Ascending aorta (tissue), 2 donors: ENCODE measurements at regions not wholly inside any gene's neighbourhood (a gene's known extent, or its start where the extent isn't known, plus 50 kb on each side); places are given as distances from the start of the nearest gene placed in this dataset.

Experiments used
- DNase-seq, 2 donors: peaks; one replicate each; pipeline ENCODE4 v3.0.0-alpha.2; 2019; ENCODE audit warnings: low spot score in 2 of 2
- H3K27ac ChIP-seq, 2 donors: fragments of 200-600 bp; sonication (generic); one replicate each; pipeline ENCODE4 v1.5.1; 2016 to 2017; ENCODE audit warnings: mild to moderate bottlenecking in 1 of 2
- H3K27me3 ChIP-seq: fragments of 200-600 bp; sonication (generic); one replicate; pipeline ENCODE4 v1.5.1; 2017
- H3K36me3 ChIP-seq, 2 donors: fragments of 200-600 bp; sonication (generic); one replicate each; pipeline ENCODE4 v1.5.1; 2016
- H3K4me1 ChIP-seq, 2 donors: fragments of 200-600 bp; sonication (generic); one replicate each; pipeline ENCODE4 v1.5.1; 2016 to 2017; ENCODE audit warnings: mild to moderate bottlenecking in 1 of 2
- H3K4me3 ChIP-seq, 2 donors: fragments of 200-600 bp; sonication (generic); one replicate each; pipeline ENCODE4 v1.5.1; 2016 to 2017; ENCODE audit warnings: mild to moderate bottlenecking in 1 of 2
- H3K9me3 ChIP-seq, 2 donors: fragments of 200-600 bp; sonication (generic); one replicate each; pipeline ENCODE4 v1.5.1; 2016
- intact Hi-C: fragments of 100-400 bp; cut with DNase I; formaldehyde crosslinking; loops from one replicate; pipeline ENCODE4 v1.15.1; 2023
- TF ChIP-seq, protein P1 (sequence below), 3 experiments: fragments of 200-600 bp in 2 of 3; fragments of 450-650 bp in 1 of 3; sonication (generic) in 2 of 3; IDR thresholded peaks; one replicate each; pipeline ENCODE4 v1.5.1; 2016 to 2019; ENCODE audit warnings: antibody characterized with exemption in 3 of 3, mild to moderate bottlenecking in 1 of 3, moderate library complexity in 1 of 3

DNA sequence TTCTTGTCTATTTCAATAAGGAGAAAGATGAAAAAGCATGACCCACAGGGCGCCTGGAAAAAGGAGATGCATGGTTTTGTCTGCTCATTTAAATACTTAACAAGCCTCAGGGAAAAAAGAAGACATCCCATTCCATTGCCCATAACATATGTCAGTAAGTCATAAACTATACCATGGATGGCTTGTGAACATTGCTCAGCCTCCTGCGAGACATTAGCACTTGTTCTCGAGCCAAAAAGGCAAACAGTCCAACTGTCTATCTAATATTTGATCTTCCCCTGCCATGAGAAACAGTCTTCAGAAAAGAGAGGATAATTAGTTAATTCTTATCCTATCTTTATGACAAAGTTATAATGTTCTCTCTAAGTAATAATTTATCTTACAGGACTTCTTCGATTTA, 527.4 kb downstream of the HACE1 start:
- TF ChIP-seq, protein P1, sequence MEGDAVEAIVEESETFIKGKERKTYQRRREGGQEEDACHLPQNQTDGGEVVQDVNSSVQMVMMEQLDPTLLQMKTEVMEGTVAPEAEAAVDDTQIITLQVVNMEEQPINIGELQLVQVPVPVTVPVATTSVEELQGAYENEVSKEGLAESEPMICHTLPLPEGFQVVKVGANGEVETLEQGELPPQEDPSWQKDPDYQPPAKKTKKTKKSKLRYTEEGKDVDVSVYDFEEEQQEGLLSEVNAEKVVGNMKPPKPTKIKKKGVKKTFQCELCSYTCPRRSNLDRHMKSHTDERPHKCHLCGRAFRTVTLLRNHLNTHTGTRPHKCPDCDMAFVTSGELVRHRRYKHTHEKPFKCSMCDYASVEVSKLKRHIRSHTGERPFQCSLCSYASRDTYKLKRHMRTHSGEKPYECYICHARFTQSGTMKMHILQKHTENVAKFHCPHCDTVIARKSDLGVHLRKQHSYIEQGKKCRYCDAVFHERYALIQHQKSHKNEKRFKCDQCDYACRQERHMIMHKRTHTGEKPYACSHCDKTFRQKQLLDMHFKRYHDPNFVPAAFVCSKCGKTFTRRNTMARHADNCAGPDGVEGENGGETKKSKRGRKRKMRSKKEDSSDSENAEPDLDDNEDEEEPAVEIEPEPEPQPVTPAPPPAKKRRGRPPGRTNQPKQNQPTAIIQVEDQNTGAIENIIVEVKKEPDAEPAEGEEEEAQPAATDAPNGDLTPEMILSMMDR (IDR thresholded peaks at IDR 0.05): no peak
- intact Hi-C loops: loop anchor here (10.0 kb wide), 1 partner anchor 192 kb away; no protein-coding TSS in a partner anchor
- Histone ChIP-seq H3K4me1 (no peaks in the 10 kb centered on the region), H3K4me3 (no peak overlapping the region), H3K36me3 (no peaks in the 10 kb centered on the region), H3K9me3 (no peaks in the 10 kb centered on the region), H3K27me3 (no peaks in the 10 kb centered on the region), H3K27ac (no peak overlapping the region)
- no peak for DNase-seq

DNA sequence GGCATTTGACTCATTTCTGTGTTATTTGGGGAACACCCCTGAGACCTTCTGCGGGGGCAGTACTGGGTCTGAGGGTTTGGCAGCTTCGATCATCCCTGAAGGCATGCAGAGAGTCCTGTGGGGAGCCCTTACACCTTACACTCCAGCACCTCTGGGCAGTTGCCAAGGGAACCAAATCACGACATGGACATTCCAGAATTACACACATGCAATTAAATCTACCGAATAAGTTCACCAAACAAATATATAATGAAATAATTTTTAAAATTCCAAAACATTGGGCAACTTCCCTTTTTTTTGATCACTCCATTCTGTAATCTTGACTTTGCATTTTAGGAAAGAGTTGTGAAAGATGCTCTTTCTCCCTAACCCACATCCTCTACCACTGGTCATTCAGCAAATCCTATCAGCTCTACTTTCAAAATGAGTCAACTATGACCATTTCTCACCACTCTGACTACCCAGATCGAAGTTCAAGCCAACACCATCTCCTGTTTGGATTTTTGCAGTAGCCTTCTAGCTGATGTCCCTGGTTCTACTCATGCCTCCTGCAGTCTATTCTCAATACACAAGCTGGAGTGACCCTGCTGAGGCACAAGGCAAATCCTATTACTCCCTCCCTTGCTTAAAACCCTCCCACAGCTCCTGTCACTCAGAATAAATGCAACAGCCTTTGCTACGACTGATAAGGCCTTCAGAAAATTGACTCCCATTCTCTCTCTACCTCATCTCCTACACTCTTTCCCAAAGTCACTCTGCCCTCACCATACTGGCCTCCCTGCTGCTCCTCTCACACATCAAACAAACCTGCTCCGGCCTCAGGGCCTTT, 533.3 kb downstream of the HACE1 start:
- H3K4me3 ChIP-seq: no peak overlapping the region
- intact Hi-C loops: no loop called here

DNA sequence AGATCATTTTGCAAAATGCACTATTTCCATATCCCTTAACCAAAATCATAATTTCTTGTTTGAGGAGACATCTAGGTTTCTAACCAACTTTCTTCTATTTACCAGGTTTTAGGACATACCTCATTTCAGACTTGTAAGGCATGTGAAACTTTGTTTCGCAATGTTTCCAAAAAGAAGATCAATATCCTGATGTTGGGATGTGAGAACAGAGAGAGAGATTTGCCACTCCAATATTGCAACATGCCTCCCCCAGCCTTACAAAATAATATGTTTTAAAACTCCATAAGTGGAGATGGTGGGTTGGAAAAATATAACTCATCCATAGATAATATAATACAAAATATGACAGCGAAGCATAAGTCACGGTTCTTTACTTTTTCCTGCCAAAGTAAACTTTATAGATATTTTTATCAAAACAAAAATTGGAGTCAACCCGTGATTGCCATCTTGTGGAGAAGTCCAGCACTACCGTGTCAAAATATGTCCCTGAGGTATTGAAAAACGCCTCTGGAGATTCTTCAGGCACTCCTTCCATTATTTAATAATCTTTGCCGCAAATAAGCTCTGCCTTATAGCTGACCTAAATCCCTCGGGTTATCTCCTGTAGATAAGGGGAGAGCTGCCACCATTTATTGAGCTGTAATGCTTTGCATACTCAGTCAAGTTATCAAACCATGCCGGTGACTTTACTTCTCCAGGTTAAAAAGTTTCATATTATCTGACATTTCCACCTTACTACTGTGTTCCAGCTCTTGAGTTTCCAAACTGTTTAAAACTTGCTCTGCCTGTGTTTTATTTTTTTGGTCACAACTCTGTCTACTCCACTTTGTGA, 534.2 kb downstream of the HACE1 start:
- intact Hi-C loops: no loop called here
- H3K9me3 ChIP-seq: no peaks in the 10 kb centered on the region
- H3K36me3 ChIP-seq: no peaks in the 10 kb centered on the region
- no peak overlapping the region for H3K27ac ChIP-seq
- no peak overlapping the region for H3K4me3 ChIP-seq
- H3K27me3 ChIP-seq: no peaks in the 10 kb centered on the region
- no peak for DNase-seq
- TF ChIP-seq, protein P1 (IDR thresholded peaks at IDR 0.05): peak in 2 of 3 experiments; percentile 39 to 50
- H3K4me1 ChIP-seq: peaks cover 0 to 3% of the 10 kb centered on the region in 2 donors

More for the DNA sequence above, 533.3 kb downstream of the HACE1 start:
- H3K9me3 ChIP-seq: no peaks in the 10 kb centered on the region
- no peaks in the 10 kb centered on the region for H3K36me3 ChIP-seq
- TF ChIP-seq, protein P1 (IDR thresholded peaks at IDR 0.05): no peak
- H3K27me3 ChIP-seq: no peaks in the 10 kb centered on the region
- no peak for DNase-seq
- H3K27ac ChIP-seq: no peak overlapping the region
- H3K4me1 ChIP-seq: peaks cover 0 to 3% of the 10 kb centered on the region in 2 donors

DNA sequence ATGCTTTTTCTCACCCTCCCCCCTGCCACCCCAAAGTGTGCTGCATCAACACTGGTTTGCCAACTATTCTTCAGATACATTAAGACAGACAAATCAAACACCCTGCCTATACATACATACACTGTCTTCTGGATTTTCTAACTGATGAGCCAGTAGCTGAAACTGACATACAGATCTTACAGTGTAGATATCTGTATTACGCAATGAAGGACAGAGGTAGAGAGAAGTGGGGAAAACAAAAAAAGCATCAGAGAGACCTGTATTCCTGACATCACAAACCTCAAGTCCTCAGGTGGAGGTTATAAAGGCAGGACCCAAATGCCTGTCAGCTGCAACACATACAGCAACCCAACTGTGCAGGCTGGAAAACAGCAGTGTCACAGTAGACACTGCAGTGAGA, 535.4 kb downstream of the HACE1 start:
- Histone ChIP-seq H3K27me3 (no peaks in the 10 kb centered on the region), H3K4me3 (no peak overlapping the region), H3K4me1 (peaks cover 0 to 3% of the 10 kb centered on the region in 2 donors), H3K36me3 (no peaks in the 10 kb centered on the region), H3K9me3 (no peaks in the 10 kb centered on the region), H3K27ac (no peak overlapping the region)
- TF ChIP-seq, protein P1 (IDR thresholded peaks at IDR 0.05): no peak
- DNase-seq: no peak
- intact Hi-C loops: no loop called here

DNA sequence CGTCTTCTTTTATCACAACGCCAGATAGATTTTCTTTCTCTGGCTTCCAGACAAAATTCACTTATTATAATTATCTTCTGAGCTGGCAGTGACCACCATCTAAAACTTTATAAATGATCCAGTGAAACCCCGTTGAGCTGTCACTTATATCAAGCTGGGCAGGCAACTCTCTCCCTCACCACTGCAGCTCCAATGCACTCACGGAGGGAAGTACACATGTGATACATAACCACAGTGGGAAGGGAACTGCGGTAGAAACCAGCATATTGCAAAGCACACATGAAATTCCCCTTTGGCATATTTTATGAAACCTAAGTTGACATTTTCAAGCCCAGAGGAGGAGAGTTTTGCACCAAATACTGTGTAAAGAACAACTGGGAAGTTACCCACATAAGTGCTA, 536.9 kb downstream of the HACE1 start:
- Histone ChIP-seq H3K27ac (no peak overlapping the region), H3K27me3 (no peaks in the 10 kb centered on the region), H3K36me3 (no peaks in the 10 kb centered on the region), H3K4me1 (peaks cover 0 to 3% of the 10 kb centered on the region in 2 donors), H3K4me3 (no peak overlapping the region), H3K9me3 (no peaks in the 10 kb centered on the region)
- no peak for DNase-seq
- intact Hi-C loops: no loop called here
- TF ChIP-seq, protein P1 (IDR thresholded peaks at IDR 0.05): no peak
